ENCODE measurements at regions not wholly inside any gene's neighbourhood (a gene's known extent, or its start where the extent isn't known, plus 50 kb on each side); places are given as distances from the start of the nearest gene placed in this dataset.

DNA sequence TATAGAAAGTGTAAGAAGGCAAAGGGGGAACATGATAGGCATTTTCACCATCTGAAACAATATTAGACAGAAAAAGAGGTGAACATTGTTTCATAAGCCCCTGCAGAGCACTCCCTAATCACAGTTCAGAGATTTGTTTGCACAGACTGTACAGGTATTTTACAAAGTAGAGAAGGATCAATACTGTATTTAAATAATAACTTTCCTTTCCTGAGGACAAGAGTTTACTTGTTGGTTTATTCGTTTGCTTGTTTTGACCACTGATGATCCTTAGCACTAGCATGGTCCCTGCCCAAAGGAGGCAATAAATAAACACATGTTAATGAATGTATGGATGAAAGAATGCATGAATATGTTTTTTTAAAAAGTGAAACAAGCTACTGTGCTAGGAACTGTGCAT lies 690.1 kb upstream of the COBL start (continued):
- TF ChIP-seq, protein P1, sequence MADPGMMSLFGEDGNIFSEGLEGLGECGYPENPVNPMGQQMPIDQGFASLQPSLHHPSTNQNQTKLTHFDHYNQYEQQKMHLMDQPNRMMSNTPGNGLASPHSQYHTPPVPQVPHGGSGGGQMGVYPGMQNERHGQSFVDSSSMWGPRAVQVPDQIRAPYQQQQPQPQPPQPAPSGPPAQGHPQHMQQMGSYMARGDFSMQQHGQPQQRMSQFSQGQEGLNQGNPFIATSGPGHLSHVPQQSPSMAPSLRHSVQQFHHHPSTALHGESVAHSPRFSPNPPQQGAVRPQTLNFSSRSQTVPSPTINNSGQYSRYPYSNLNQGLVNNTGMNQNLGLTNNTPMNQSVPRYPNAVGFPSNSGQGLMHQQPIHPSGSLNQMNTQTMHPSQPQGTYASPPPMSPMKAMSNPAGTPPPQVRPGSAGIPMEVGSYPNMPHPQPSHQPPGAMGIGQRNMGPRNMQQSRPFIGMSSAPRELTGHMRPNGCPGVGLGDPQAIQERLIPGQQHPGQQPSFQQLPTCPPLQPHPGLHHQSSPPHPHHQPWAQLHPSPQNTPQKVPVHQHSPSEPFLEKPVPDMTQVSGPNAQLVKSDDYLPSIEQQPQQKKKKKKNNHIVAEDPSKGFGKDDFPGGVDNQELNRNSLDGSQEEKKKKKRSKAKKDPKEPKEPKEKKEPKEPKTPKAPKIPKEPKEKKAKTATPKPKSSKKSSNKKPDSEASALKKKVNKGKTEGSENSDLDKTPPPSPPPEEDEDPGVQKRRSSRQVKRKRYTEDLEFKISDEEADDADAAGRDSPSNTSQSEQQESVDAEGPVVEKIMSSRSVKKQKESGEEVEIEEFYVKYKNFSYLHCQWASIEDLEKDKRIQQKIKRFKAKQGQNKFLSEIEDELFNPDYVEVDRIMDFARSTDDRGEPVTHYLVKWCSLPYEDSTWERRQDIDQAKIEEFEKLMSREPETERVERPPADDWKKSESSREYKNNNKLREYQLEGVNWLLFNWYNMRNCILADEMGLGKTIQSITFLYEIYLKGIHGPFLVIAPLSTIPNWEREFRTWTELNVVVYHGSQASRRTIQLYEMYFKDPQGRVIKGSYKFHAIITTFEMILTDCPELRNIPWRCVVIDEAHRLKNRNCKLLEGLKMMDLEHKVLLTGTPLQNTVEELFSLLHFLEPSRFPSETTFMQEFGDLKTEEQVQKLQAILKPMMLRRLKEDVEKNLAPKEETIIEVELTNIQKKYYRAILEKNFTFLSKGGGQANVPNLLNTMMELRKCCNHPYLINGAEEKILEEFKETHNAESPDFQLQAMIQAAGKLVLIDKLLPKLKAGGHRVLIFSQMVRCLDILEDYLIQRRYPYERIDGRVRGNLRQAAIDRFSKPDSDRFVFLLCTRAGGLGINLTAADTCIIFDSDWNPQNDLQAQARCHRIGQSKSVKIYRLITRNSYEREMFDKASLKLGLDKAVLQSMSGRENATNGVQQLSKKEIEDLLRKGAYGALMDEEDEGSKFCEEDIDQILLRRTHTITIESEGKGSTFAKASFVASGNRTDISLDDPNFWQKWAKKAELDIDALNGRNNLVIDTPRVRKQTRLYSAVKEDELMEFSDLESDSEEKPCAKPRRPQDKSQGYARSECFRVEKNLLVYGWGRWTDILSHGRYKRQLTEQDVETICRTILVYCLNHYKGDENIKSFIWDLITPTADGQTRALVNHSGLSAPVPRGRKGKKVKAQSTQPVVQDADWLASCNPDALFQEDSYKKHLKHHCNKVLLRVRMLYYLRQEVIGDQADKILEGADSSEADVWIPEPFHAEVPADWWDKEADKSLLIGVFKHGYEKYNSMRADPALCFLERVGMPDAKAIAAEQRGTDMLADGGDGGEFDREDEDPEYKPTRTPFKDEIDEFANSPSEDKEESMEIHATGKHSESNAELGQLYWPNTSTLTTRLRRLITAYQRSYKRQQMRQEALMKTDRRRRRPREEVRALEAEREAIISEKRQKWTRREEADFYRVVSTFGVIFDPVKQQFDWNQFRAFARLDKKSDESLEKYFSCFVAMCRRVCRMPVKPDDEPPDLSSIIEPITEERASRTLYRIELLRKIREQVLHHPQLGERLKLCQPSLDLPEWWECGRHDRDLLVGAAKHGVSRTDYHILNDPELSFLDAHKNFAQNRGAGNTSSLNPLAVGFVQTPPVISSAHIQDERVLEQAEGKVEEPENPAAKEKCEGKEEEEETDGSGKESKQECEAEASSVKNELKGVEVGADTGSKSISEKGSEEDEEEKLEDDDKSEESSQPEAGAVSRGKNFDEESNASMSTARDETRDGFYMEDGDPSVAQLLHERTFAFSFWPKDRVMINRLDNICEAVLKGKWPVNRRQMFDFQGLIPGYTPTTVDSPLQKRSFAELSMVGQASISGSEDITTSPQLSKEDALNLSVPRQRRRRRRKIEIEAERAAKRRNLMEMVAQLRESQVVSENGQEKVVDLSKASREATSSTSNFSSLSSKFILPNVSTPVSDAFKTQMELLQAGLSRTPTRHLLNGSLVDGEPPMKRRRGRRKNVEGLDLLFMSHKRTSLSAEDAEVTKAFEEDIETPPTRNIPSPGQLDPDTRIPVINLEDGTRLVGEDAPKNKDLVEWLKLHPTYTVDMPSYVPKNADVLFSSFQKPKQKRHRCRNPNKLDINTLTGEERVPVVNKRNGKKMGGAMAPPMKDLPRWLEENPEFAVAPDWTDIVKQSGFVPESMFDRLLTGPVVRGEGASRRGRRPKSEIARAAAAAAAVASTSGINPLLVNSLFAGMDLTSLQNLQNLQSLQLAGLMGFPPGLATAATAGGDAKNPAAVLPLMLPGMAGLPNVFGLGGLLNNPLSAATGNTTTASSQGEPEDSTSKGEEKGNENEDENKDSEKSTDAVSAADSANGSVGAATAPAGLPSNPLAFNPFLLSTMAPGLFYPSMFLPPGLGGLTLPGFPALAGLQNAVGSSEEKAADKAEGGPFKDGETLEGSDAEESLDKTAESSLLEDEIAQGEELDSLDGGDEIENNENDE (IDR thresholded peaks at IDR 0.05; ENCODE audit: insufficient replicate concordance, low read length), result no peak
- TF ChIP-seq KDM4A (IDR thresholded peaks at IDR 0.05; ENCODE audit: low read depth, low read length, severe bottlenecking) (no peak), EGR1 (IDR thresholded peaks at IDR 0.05; ENCODE audit: borderline replicate concordance, low read depth, low read length) (no peak), MAFK (IDR thresholded peaks at IDR 0.05; ENCODE audit: low read depth, low read length) (no peak), FOSL1 (IDR thresholded peaks at IDR 0.05; ENCODE audit: insufficient read depth, low read depth, low read length) (no peak), CHD1 (IDR thresholded peaks at IDR 0.05; ENCODE audit: low read depth, low read length) (no peak), SAP30 (IDR thresholded peaks at IDR 0.05; ENCODE audit: insufficient read depth, insufficient replicate concordance, low read length) (no peak)

All from H1 (cell line).